ENCODE measurements at regions not wholly inside any gene's neighbourhood (a gene's known extent, or its start where the extent isn't known, plus 50 kb on each side); places are given as distances from the start of the nearest gene placed in this dataset.

GRCh38 chr15:38885001-38885400 is 320.4 kb upstream of the RASGRP1 start:
- CTCF ChIA-PET: interaction anchor here (1.4 kb wide), 1 partner anchor 68 kb away, joined by 7 read pairs; no protein-coding TSS in a partner anchor
- 33% methylated on average over 2 of the region's 3 CpGs for WGBS (ENCODE audit: missing lambda C conversion rate)
- DNase-seq (ENCODE audit: low read depth in 1 of 2, low spot score in 1 of 2) (peak in 1 of 2 experiments; percentile 63), ATAC-seq (peak in 1 of 2 experiments; percentile 52; a peak in 3 of 6 replicates), FAIRE-seq (no peak)
- Histone ChIP-seq H3K4me1 (peaks cover 50% of the 10 kb centered on the region), H3K9me3 (no peaks in the 10 kb centered on the region), H3K4me3 (peak overlapping the region; percentile 23; the same call in 1 of the 3 replicates), H3K4me2 (peak overlapping the region; percentile 74), H3K27ac (peak overlapping the region; percentile 81 to 93)
- TF ChIP-seq TP53 (CRISPR knock-in tag; IDR thresholded peaks at IDR 0.05) (no peak), ZSCAN20 (CRISPR knock-in tag; IDR thresholded peaks at IDR 0.05) (no peak), CTCF (IDR thresholded peaks at IDR 0.05) (no peak), EP300 (IDR thresholded peaks at IDR 0.05) (no peak), NR3C1 (IDR thresholded peaks at IDR 0.05) (no peak), FOSB (CRISPR knock-in tag; IDR thresholded peaks at IDR 0.05) (no peak), CEBPB (IDR thresholded peaks at IDR 0.05) (no peak)
- POLR2A ChIA-PET: no interaction called here

- Histone ChIP-seq H3K4me2 (peak overlapping the region; percentile 74), H3K9me3 (no peaks in the 10 kb centered on the region), H3K4me3 (peak overlapping the region; percentile 23), H3K4me1 (peaks cover 49% of the 10 kb centered on the region), H3K27ac (peak overlapping the region; percentile 81 to 93)
- WGBS (ENCODE audit: missing lambda C conversion rate): 1% methylated on average over 4 of the region's 4 CpGs
- TF ChIP-seq BCL3 (IDR thresholded peaks at IDR 0.05) (no peak), HDAC2 (IDR thresholded peaks at IDR 0.05) (no peak)
- DNase-seq (ENCODE audit: low read depth in 1 of 2, low spot score in 1 of 2) (peak in 1 of 2 experiments; percentile 70), FAIRE-seq (no peak), ATAC-seq (peak in 1 of 2 experiments; percentile 54; a peak in 3 of 6 replicates)
- CTCF ChIA-PET: interaction anchor here (1.4 kb wide), 1 partner anchor 68 kb away, joined by 7 read pairs; no protein-coding TSS in a partner anchor
- POLR2A ChIA-PET: no interaction called here
Measured at GRCh38 chr15:38885471-38885952, 320.9 kb upstream of the RASGRP1 start.

- Histone ChIP-seq H3K27ac (peak overlapping the region; percentile 81 to 93), H3K4me3 (peak overlapping the region; percentile 23), H3K4me2 (peak overlapping the region; percentile 74), H3K4me1 (peaks cover 49% of the 10 kb centered on the region), H3K9me3 (peaks cover 7% of the 10 kb centered on the region; the same call in 1 of the 3 replicates)
- POLR2A ChIA-PET: interaction anchor here (0.6 kb wide), 2 partner anchors 89 to 695 kb away, joined by 3 to 4 read pairs; no protein-coding TSS in a partner anchor
- FAIRE-seq (no peak), DNase-seq (ENCODE audit: low read depth in 1 of 2, low spot score in 1 of 2) (peak; percentile 40 to 78), ATAC-seq (peak; percentile 88 to 94)
- TF ChIP-seq MYC (IDR thresholded peaks at IDR 0.05; ENCODE audit: borderline replicate concordance, low read length): no peak
- peak; percentile 79 for TF ChIP-seq JUNB (IDR thresholded peaks at IDR 0.05)
- 0 out of 5 replicates have a peak, but pooled peaks of 1 of the 2 experiments have one; percentile 26 for TF ChIP-seq RAD21 (conservative IDR thresholded peaks at IDR 0.05 in 1 of 2, IDR thresholded peaks at IDR 0.05 in 1 of 2)
- peak; percentile 35; the same call in 2 of the 3 replicates for TF ChIP-seq SMC3 (IDR thresholded peaks at IDR 0.05)
- TF ChIP-seq SREBF2 (IDR thresholded peaks at IDR 0.05): no peak
- 0 out of 3 replicates have a peak, but pooled peaks have one; percentile 8 for TF ChIP-seq BCL3 (IDR thresholded peaks at IDR 0.05)
- peak; percentile 1 for TF ChIP-seq MAFK (IDR thresholded peaks at IDR 0.05; ENCODE audit: partially characterized antibody)
- TF ChIP-seq CEBPB (IDR thresholded peaks at IDR 0.05): peak; percentile 98 to 99
- peak; percentile 37 to 60; a peak in 2 of 5 replicates for TF ChIP-seq EP300 (IDR thresholded peaks at IDR 0.05)
- no peak for TF ChIP-seq CBX2 (IDR thresholded peaks at IDR 0.05; ENCODE audit: borderline replicate concordance, low read depth)
- peak; percentile 60 for TF ChIP-seq MAX (IDR thresholded peaks at IDR 0.05)
- TF ChIP-seq POLR2A (IDR thresholded peaks at IDR 0.05; ENCODE audit: low read length): no peak
- TF ChIP-seq HES2 (IDR thresholded peaks at IDR 0.05): peak; percentile 38; the same call in 1 of the 2 replicates
- no peak for TF ChIP-seq TP53 (CRISPR knock-in tag; IDR thresholded peaks at IDR 0.05)
- peak; percentile 49 to 61; a peak in 3 of 5 replicates for TF ChIP-seq JUN (IDR thresholded peaks at IDR 0.05)
- no peak for TF ChIP-seq USF2 (IDR thresholded peaks at IDR 0.05)
- TF ChIP-seq FOSL2 (IDR thresholded peaks at IDR 0.05): peak; percentile 67; the same call in 1 of the 2 replicates
- peak; percentile 87 for TF ChIP-seq FOSL2 (CRISPR knock-in tag; IDR thresholded peaks at IDR 0.05)
- no peak for TF ChIP-seq NR3C1 (IDR thresholded peaks at IDR 0.05)
- WGBS (ENCODE audit: missing lambda C conversion rate): 12% methylated on average over 2 of the region's 2 CpGs
- CTCF ChIA-PET: interaction anchor here (1.4 kb wide), 1 partner anchor 69 kb away, joined by 7 read pairs; no protein-coding TSS in a partner anchor
Measured at GRCh38 chr15:38886315-38887163, 321.9 kb upstream of the RASGRP1 start.

All from A549 (cell line).